Fibroblast of lung (primary cell): ENCODE measurements at regions not wholly inside any gene's neighbourhood (a gene's known extent, or its start where the extent isn't known, plus 50 kb on each side); places are given as distances from the start of the nearest gene placed in this dataset.

Source experiments
- DNase-seq, 2 donors: peaks; one replicate each; pipeline versions ENCODE4 v3.0.0 to v3.0.0-alpha.2; 2010; ENCODE audit warnings: low read depth in 2 of 2
- H2AFZ ChIP-seq: 2 replicates; pipeline ENCODE4 v1.5.1; 2012; ENCODE audit warnings: low read length, control low read depth, inconsistent platforms
- H3K27ac ChIP-seq: 2 replicates; pipeline ENCODE4 v1.5.1; 2011; ENCODE audit warnings: low read length, control low read depth; ENCODE audit not compliant: insufficient read depth
- H3K27me3 ChIP-seq: 2 replicates; pipeline ENCODE4 v1.5.1; 2011; ENCODE audit warnings: mild to moderate bottlenecking, low read length; ENCODE audit not compliant: control insufficient read depth, insufficient read depth
- H3K36me3 ChIP-seq: 2 replicates; pipeline ENCODE4 v1.5.1; 2011; ENCODE audit warnings: low read length; ENCODE audit not compliant: control insufficient read depth, insufficient read depth
- H3K4me1 ChIP-seq: 2 replicates; pipeline ENCODE4 v1.5.1; 2011; ENCODE audit warnings: low read length; ENCODE audit not compliant: control insufficient read depth, insufficient read depth; ENCODE audit errors: extremely low read depth
- H3K4me2 ChIP-seq: 2 replicates; pipeline ENCODE4 v1.5.1; 2011; ENCODE audit warnings: low read length, control low read depth; ENCODE audit not compliant: insufficient read depth; ENCODE audit errors: extremely low read depth
- H3K4me3 ChIP-seq, 4 experiments: fragments of 200-600 bp in 1 of 4; sonication (generic) in 1 of 4; replicated peaks in 1 of 4; 2 replicates each; pipeline ENCODE4 v1.5.1; 2011 to 2016; ENCODE audit warnings: low read length in 4 of 4, low read depth in 3 of 4, mild to moderate bottlenecking in 3 of 4, control low read depth in 2 of 4, inconsistent platforms in 1 of 4, mixed read lengths in 1 of 4; ENCODE audit not compliant: insufficient read depth in 1 of 4; ENCODE audit errors: control extremely low read depth in 1 of 4
- H3K79me2 ChIP-seq: 2 replicates; pipeline ENCODE4 v1.5.1; 2012; ENCODE audit warnings: mild to moderate bottlenecking, low read length, inconsistent platforms; ENCODE audit not compliant: control insufficient read depth, insufficient read depth
- H3K9ac ChIP-seq: 2 replicates; pipeline ENCODE4 v1.5.1; 2011; ENCODE audit warnings: mild to moderate bottlenecking, low read length, control low read depth; ENCODE audit not compliant: insufficient read depth
- H3K9me3 ChIP-seq: 2 replicates; pipeline ENCODE4 v1.5.1; 2012; ENCODE audit warnings: low read depth, low read length; ENCODE audit not compliant: control insufficient read depth, insufficient read depth
- H4K20me1 ChIP-seq: 2 replicates; pipeline ENCODE4 v1.5.1; 2011; ENCODE audit warnings: low read length; ENCODE audit not compliant: control insufficient read depth, insufficient read depth; ENCODE audit errors: extremely low read depth
- EZH2 ChIP-seq: IDR thresholded peaks from 2 replicates; pipeline ENCODE4 v1.5.1; 2012; ENCODE audit warnings: low read length, control low read depth, mild to moderate bottlenecking; ENCODE audit errors: missing control alignments
- TF ChIP-seq, protein P1 (sequence below), 2 donors: IDR thresholded peaks in 1 of 2; conservative IDR thresholded peaks in 1 of 2; 1 replicate in 1 of 2; 2 replicates in 1 of 2; pipeline ENCODE4 v1.5.1; 2011 to 2012; ENCODE audit warnings: low read length in 2 of 2, control low read depth in 1 of 2, inconsistent platforms in 1 of 2, low read depth in 1 of 2, mild to moderate bottlenecking in 1 of 2

DNA sequence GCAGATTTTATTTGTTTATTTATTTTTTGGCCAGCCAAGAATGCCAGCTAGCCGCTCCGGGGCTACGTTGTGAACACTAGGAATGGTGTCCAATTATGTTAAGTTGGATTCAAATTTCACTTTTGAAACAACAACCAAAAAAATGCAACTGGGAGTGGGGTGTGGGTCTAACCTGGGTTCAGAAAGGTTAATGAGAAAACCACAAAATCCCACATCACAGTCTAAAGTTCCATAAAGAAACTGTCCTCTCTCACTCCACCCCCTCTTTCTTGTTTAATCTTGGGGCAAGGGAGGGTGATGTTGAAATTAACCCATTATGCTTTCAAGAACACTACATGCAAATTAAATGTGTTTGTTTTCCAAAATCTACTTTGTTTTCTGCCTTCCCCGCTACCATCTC lies 77.2 kb downstream of the LINC00237 start:
- no peak for DNase-seq
- Histone ChIP-seq H3K27me3 (no peaks in the 10 kb centered on the region), H3K4me1 (no peaks in the 10 kb centered on the region), H4K20me1 (no peaks in the 10 kb centered on the region), H3K27ac (no peak overlapping the region), H3K4me3 (no peak overlapping the region), H3K36me3 (no peaks in the 10 kb centered on the region), H3K9me3 (no peaks in the 10 kb centered on the region), H3K9ac (no peak overlapping the region), H2AFZ (no peak overlapping the region), H3K79me2 (no peaks in the 10 kb centered on the region), H3K4me2 (no peak overlapping the region)
- TF ChIP-seq, protein P1, sequence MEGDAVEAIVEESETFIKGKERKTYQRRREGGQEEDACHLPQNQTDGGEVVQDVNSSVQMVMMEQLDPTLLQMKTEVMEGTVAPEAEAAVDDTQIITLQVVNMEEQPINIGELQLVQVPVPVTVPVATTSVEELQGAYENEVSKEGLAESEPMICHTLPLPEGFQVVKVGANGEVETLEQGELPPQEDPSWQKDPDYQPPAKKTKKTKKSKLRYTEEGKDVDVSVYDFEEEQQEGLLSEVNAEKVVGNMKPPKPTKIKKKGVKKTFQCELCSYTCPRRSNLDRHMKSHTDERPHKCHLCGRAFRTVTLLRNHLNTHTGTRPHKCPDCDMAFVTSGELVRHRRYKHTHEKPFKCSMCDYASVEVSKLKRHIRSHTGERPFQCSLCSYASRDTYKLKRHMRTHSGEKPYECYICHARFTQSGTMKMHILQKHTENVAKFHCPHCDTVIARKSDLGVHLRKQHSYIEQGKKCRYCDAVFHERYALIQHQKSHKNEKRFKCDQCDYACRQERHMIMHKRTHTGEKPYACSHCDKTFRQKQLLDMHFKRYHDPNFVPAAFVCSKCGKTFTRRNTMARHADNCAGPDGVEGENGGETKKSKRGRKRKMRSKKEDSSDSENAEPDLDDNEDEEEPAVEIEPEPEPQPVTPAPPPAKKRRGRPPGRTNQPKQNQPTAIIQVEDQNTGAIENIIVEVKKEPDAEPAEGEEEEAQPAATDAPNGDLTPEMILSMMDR (conservative IDR thresholded peaks at IDR 0.05 in 1 of 2, IDR thresholded peaks at IDR 0.05 in 1 of 2; ENCODE audit: low read depth in 1 of 2, low read length in 2 of 2), result no peak
- TF ChIP-seq EZH2, result no peak

DNA sequence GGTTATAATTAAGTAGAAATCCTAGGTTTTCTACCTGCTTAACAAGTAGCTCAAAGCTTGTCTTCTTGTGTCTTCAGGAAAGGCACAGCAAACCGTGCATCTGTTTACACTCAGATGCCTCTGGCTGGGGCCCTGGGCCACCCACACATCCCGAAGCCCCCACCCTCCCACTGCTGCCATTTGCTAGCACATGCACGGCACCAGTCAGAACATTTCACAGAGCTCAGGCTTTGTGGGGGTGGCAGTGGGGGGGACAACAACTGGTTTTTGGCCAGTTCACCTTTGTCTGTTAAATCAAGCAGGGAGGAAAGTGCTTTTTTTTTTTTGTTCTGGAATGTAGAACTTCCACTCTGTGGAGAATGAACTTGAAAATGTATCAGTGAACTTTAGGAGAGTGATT lies 77.7 kb downstream of the LINC00237 start:
- Histone ChIP-seq H2AFZ (no peak overlapping the region), H4K20me1 (no peaks in the 10 kb centered on the region), H3K27ac (no peak overlapping the region), H3K36me3 (no peaks in the 10 kb centered on the region), H3K79me2 (no peaks in the 10 kb centered on the region), H3K9me3 (no peaks in the 10 kb centered on the region), H3K9ac (no peak overlapping the region), H3K27me3 (no peaks in the 10 kb centered on the region), H3K4me2 (no peak overlapping the region), H3K4me3 (no peak overlapping the region), H3K4me1 (no peaks in the 10 kb centered on the region)
- no peak for DNase-seq
- no peak for TF ChIP-seq EZH2
- TF ChIP-seq, protein P1 (conservative IDR thresholded peaks at IDR 0.05 in 1 of 2, IDR thresholded peaks at IDR 0.05 in 1 of 2; ENCODE audit: low read depth in 1 of 2, low read length in 2 of 2), result no peak

DNA sequence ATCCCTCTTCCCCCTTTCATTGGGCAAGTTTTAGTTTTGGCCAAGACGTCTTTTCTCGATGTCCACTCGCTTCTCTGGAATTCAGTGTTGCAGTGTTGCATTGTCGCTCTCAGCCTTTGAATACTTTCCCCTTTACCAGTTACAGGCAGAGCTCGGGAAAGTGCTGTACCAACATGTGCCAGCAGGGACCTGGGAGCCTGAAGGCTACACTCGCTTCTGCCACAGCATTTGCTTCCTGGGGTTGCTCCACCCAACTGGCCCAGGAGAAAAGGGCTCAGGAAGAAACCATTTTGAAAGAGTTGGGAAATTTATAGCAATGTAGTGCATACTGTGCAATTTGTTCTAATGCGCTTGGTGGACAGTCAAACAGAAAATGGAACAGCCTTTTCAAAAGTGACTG lies 78.6 kb downstream of the LINC00237 start:
- no peak for TF ChIP-seq EZH2
- TF ChIP-seq, protein P1 (conservative IDR thresholded peaks at IDR 0.05 in 1 of 2, IDR thresholded peaks at IDR 0.05 in 1 of 2; ENCODE audit: low read depth in 1 of 2, low read length in 2 of 2), result no peak
- Histone ChIP-seq H3K27me3 (no peaks in the 10 kb centered on the region), H3K4me2 (no peak overlapping the region), H3K9me3 (no peaks in the 10 kb centered on the region), H3K9ac (no peak overlapping the region), H3K4me1 (no peaks in the 10 kb centered on the region), H4K20me1 (no peaks in the 10 kb centered on the region), H3K4me3 (no peak overlapping the region), H2AFZ (no peak overlapping the region), H3K36me3 (no peaks in the 10 kb centered on the region), H3K27ac (no peak overlapping the region), H3K79me2 (no peaks in the 10 kb centered on the region)
- no peak for DNase-seq
